ENCODE measurements at regions not wholly inside any gene's neighbourhood (a gene's known extent, or its start where the extent isn't known, plus 50 kb on each side); places are given as distances from the start of the nearest gene placed in this dataset.

- H3K79me2 ChIP-seq (ENCODE audit: control insufficient read depth in 1 of 2, insufficient read depth in 2 of 2, low read length in 2 of 2): no peaks in the 10 kb centered on the region
- no peak overlapping the region for H3K27ac ChIP-seq (ENCODE audit: low read depth, low read length)
- H3K4ac ChIP-seq (replicated peaks; ENCODE audit: insufficient read length, low read depth, low read length): no peak overlapping the region
- H3K27me3 ChIP-seq (replicated peaks in 1 of 4; ENCODE audit: control insufficient read depth in 3 of 4, extremely low read depth in 1 of 4, insufficient read depth in 3 of 4, low read length in 3 of 4): no peaks in the 10 kb centered on the region; a peak in 1 of 7 replicates
- POLR2A ChIA-PET (ENCODE audit: partially characterized antibody): interaction anchor here (1.0 kb wide), 1 partner anchor 17 kb away, joined by 3 read pairs; no protein-coding TSS in a partner anchor
- no peak overlapping the region for H2BK120ac ChIP-seq (replicated peaks; ENCODE audit: low read depth, low read length)
- H3K4me3 ChIP-seq (ENCODE audit: extremely low read depth in 1 of 4, insufficient read depth in 2 of 4, low read depth in 3 of 4, low read length in 4 of 4): no peak overlapping the region
- DNase-seq (ENCODE audit: low read depth in 1 of 2, low spot score in 2 of 2): no peak
- WGBS, 2 experiments (ENCODE audit: extremely low coverage in 1 of 2, insufficient coverage in 1 of 2, insufficient read length in 1 of 2, insufficient replicate concordance in 2 of 2, low coverage in 1 of 2, low lambda C conversion rate in 2 of 2, missing lambda C conversion rate in 1 of 2): 91% methylated on average over 9 of the region's 9 CpGs; no CpG with 5 or more reads in 1 of the 2 experiments
- no peak overlapping the region for H3K4me2 ChIP-seq (ENCODE audit: insufficient read depth in 1 of 2, low read depth in 2 of 2, low read length in 2 of 2)
- no peak overlapping the region for H2BK15ac ChIP-seq (ENCODE audit: low read length)
- H3K23me2 ChIP-seq (ENCODE audit: low read depth, low read length): no peaks in the 10 kb centered on the region; the same call in 1 of the 2 replicates
- no peak overlapping the region for H2BK12ac ChIP-seq (ENCODE audit: low read depth, low read length)
- H4K20me1 ChIP-seq (replicated peaks in 1 of 2; ENCODE audit: control insufficient read depth in 1 of 2, insufficient read depth in 2 of 2, low read length in 2 of 2): no peaks in the 10 kb centered on the region
- H3K14ac ChIP-seq (ENCODE audit: insufficient read length): no peak overlapping the region
- FAIRE-seq: no peak
- H2BK20ac ChIP-seq (ENCODE audit: low read length): no peak overlapping the region
- CTCF ChIA-PET (ENCODE audit: partially characterized antibody): interaction anchor here (0.7 to 1.2 kb wide), 2 partner anchors 9 to 12 kb away, joined by 3 read pairs; no protein-coding TSS in a partner anchor
- H2BK5ac ChIP-seq (ENCODE audit: low read depth, low read length): no peak overlapping the region
- no peaks in the 10 kb centered on the region for H3K4me1 ChIP-seq (replicated peaks in 1 of 4; ENCODE audit: control insufficient read depth in 3 of 4, insufficient read depth in 4 of 4, low read length in 3 of 4)
- no peak overlapping the region for H3K56ac ChIP-seq (replicated peaks; ENCODE audit: insufficient read length, low read depth, low read length)
- H2AFZ ChIP-seq (ENCODE audit: low read length): no peak overlapping the region
- peaks cover 6 to 9% of the 10 kb centered on the region in 2 experiments; a peak in 2 of 4 replicates for H3K9me3 ChIP-seq (ENCODE audit: insufficient read depth in 2 of 2, low read depth in 1 of 2, low read length in 1 of 2)
- H3K23ac ChIP-seq (ENCODE audit: insufficient read length): no peak overlapping the region
- no peak overlapping the region for H3K18ac ChIP-seq (ENCODE audit: extremely low read depth, low read length)
- no peak overlapping the region for H2AK5ac ChIP-seq (ENCODE audit: low read depth, low read length)
- no peak overlapping the region for H3K9ac ChIP-seq (replicated peaks in 1 of 4; ENCODE audit: extremely low read depth in 1 of 4, low read depth in 3 of 4, low read length in 3 of 4)
- H4K91ac ChIP-seq (replicated peaks; ENCODE audit: insufficient read length, low read length): no peak overlapping the region
- no peak overlapping the region; the same call in 1 of the 2 replicates for H4K8ac ChIP-seq (ENCODE audit: extremely low read depth, insufficient read depth, low read length)
- no peaks in the 10 kb centered on the region for H3K79me1 ChIP-seq (ENCODE audit: low read depth, low read length)
- H3K36me3 ChIP-seq (ENCODE audit: control insufficient read depth in 2 of 4, insufficient read depth in 4 of 4, low read length in 3 of 4): no peaks in the 10 kb centered on the region
- no peak overlapping the region for H4K5ac ChIP-seq (ENCODE audit: insufficient read length, low read depth, low read length)
- TF ChIP-seq SUZ12 (IDR thresholded peaks at IDR 0.05; ENCODE audit: low read length): no peak
- no peak for TF ChIP-seq SRF (IDR thresholded peaks at IDR 0.05; ENCODE audit: low read depth, low read length)
- no peak for TF ChIP-seq CTCF (IDR thresholded peaks at IDR 0.05; ENCODE audit: control extremely low read depth in 1 of 3, insufficient read depth in 1 of 3, low read depth in 1 of 3, low read length in 3 of 3)
- TF ChIP-seq RFX5 (IDR thresholded peaks at IDR 0.05; ENCODE audit: borderline replicate concordance, low read depth, low read length): no peak
- no peak for TF ChIP-seq HDAC2 (IDR thresholded peaks at IDR 0.05; ENCODE audit: borderline replicate concordance in 1 of 2, low read depth in 2 of 2, low read length in 2 of 2)
- TF ChIP-seq TCF12 (IDR thresholded peaks at IDR 0.05; ENCODE audit: low read depth, low read length): no peak
- TF ChIP-seq SP1 (IDR thresholded peaks at IDR 0.05; ENCODE audit: low read depth, low read length): no peak
- no peak for TF ChIP-seq ZNF274 (IDR thresholded peaks at IDR 0.05; ENCODE audit: borderline replicate concordance, extremely low read depth, low read length)
- no peak for TF ChIP-seq PHF8 (conservative IDR thresholded peaks at IDR 0.05; ENCODE audit: low read depth, low read length)
- TF ChIP-seq POLR2AphosphoS5 (IDR thresholded peaks at IDR 0.05; ENCODE audit: low read depth, low read length): no peak
These were observed 136.7 kb upstream of the TLE3 start for GRCh38 chr15:70234256-70234905.

All from H1 (cell line).